GM12875 (cell line): ENCODE measurements at regions not wholly inside any gene's neighbourhood (a gene's known extent, or its start where the extent isn't known, plus 50 kb on each side); places are given as distances from the start of the nearest gene placed in this dataset.

Experiments
- H3K4me3 ChIP-seq: one replicate; pipeline ENCODE4 v1.5.1; 2011; ENCODE audit warnings: low read depth, low read length, control low read depth
- CTCF ChIP-seq: IDR thresholded peaks from 2 replicates; pipeline ENCODE4 v1.5.1; 2011; ENCODE audit warnings: low read depth, mild to moderate bottlenecking, control low read depth, inconsistent platforms, low read length, moderate library complexity, borderline replicate concordance; ENCODE audit not compliant: insufficient read depth

GRCh38 chr14:71229875-71230274 is 322.6 kb downstream of the PCNX1 start:
- H3K4me3 ChIP-seq = no peak overlapping the region
- TF ChIP-seq CTCF = no peak

GRCh38 chr14:71230897-71231296 is 323.6 kb downstream of the PCNX1 start:
- TF ChIP-seq CTCF = no peak
- H3K4me3 ChIP-seq = no peak overlapping the region

- no peak overlapping the region for H3K4me3 ChIP-seq
Measured at GRCh38 chr14:71231521-71232393, 324.5 kb downstream of the PCNX1 start.

GRCh38 chr14:71232506-71232905 is 325.2 kb downstream of the PCNX1 start:
- no peak for TF ChIP-seq CTCF
- H3K4me3 ChIP-seq = no peak overlapping the region

More at GRCh38 chr14:71231521-71232393, 324.5 kb downstream of the PCNX1 start:
- no peak for TF ChIP-seq CTCF

- TF ChIP-seq CTCF = no peak
Measured at GRCh38 chr14:71235875-71236274, 328.6 kb downstream of the PCNX1 start.

GRCh38 chr14:71236487-71236886 is 329.2 kb downstream of the PCNX1 start:
- H3K4me3 ChIP-seq = no peak overlapping the region
- TF ChIP-seq CTCF = no peak

More at GRCh38 chr14:71235875-71236274, 328.6 kb downstream of the PCNX1 start:
- no peak overlapping the region for H3K4me3 ChIP-seq

GRCh38 chr14:71237556-71237955 is 330.3 kb downstream of the PCNX1 start:
- no peak overlapping the region for H3K4me3 ChIP-seq
- no peak for TF ChIP-seq CTCF
